ENCODE measurements at regions not wholly inside any gene's neighbourhood (a gene's known extent, or its start where the extent isn't known, plus 50 kb on each side); places are given as distances from the start of the nearest gene placed in this dataset.

- TF ChIP-seq CTCF (IDR thresholded peaks at IDR 0.05; ENCODE audit: low read depth, low read length, missing input control) (no peak), ATF3 (IDR thresholded peaks at IDR 0.05) (no peak), SP1 (IDR thresholded peaks at IDR 0.05) (no peak), NR2F2 (IDR thresholded peaks at IDR 0.05) (no peak)
Observed at GRCh38 chr2:175824243-175824642, 177.8 kb downstream of the LNPK start.
